H9 (cell line): ENCODE measurements at regions not wholly inside any gene's neighbourhood (a gene's known extent, or its start where the extent isn't known, plus 50 kb on each side); places are given as distances from the start of the nearest gene placed in this dataset.

Source experiments
- DNase-seq: peaks from one replicate; pipeline ENCODE4 v3.0.0-alpha.2; 2017
- H2AFZ ChIP-seq: one replicate; pipeline ENCODE4 v1.6.1; 2013; ENCODE audit warnings: mild to moderate bottlenecking, low read length, control low read depth, moderate library complexity
- H2AK5ac ChIP-seq: 2 replicates; pipeline ENCODE4 v1.6.1; 2013; ENCODE audit warnings: low read length, control low read depth, mixed read lengths; ENCODE audit not compliant: insufficient read length
- H2BK120ac ChIP-seq: one replicate; pipeline ENCODE4 v1.6.1; 2013; ENCODE audit warnings: low read depth, mild to moderate bottlenecking, low read length, control low read depth, inconsistent platforms; ENCODE audit not compliant: poor library complexity, severe bottlenecking
- H2BK12ac ChIP-seq: 2 replicates; pipeline ENCODE4 v1.6.1; 2013; ENCODE audit warnings: low read length, control low read depth, mixed read lengths, low read depth; ENCODE audit not compliant: insufficient read length
- H2BK15ac ChIP-seq: 2 replicates; pipeline ENCODE4 v1.6.1; 2013; ENCODE audit warnings: low read depth, low read length, control low read depth
- H2BK20ac ChIP-seq: one replicate; pipeline ENCODE4 v1.6.1; 2013; ENCODE audit warnings: low read depth, mild to moderate bottlenecking, low read length, control low read depth, inconsistent platforms; ENCODE audit not compliant: poor library complexity, severe bottlenecking
- H2BK5ac ChIP-seq: 2 replicates; pipeline ENCODE4 v1.6.1; 2013; ENCODE audit warnings: low read length, control low read depth, mixed read lengths; ENCODE audit not compliant: insufficient read length
- H3K14ac ChIP-seq: 2 replicates; pipeline ENCODE4 v1.6.1; 2013; ENCODE audit warnings: low read length, control low read depth; ENCODE audit not compliant: insufficient read depth
- H3K18ac ChIP-seq: 2 replicates; pipeline ENCODE4 v1.6.1; 2013; ENCODE audit warnings: low read depth, mild to moderate bottlenecking, mixed read lengths, low read length, control low read depth; ENCODE audit not compliant: insufficient read length
- H3K23ac ChIP-seq: 2 replicates; pipeline ENCODE4 v1.6.1; 2013; ENCODE audit warnings: low read length, control low read depth, mixed read lengths, low read depth; ENCODE audit not compliant: insufficient read length
- H3K23me2 ChIP-seq: 2 replicates; pipeline ENCODE4 v1.6.1; 2013; ENCODE audit warnings: low read depth, mild to moderate bottlenecking, mixed read lengths, low read length, control low read depth; ENCODE audit not compliant: insufficient read length, poor library complexity, severe bottlenecking
- H3K27ac ChIP-seq: 2 replicates; pipeline ENCODE4 v1.5.1; 2013; ENCODE audit warnings: low read length, control low read depth, mixed read lengths, low read depth; ENCODE audit not compliant: insufficient read length
- H3K27me3 ChIP-seq: 2 replicates; pipeline ENCODE4 v1.6.1; 2013; ENCODE audit warnings: low read length, control low read depth, inconsistent platforms; ENCODE audit not compliant: insufficient read depth
- H3K4ac ChIP-seq: 2 replicates; pipeline ENCODE4 v1.6.1; 2013; ENCODE audit warnings: low read depth, mild to moderate bottlenecking, control low read depth, inconsistent platforms, low read length, moderate library complexity
- H3K4me1 ChIP-seq: 2 replicates; pipeline ENCODE4 v1.6.1; 2013; ENCODE audit warnings: low read length, control low read depth, inconsistent platforms; ENCODE audit not compliant: insufficient read depth
- H3K4me2 ChIP-seq: 2 replicates; pipeline ENCODE4 v1.6.1; 2013; ENCODE audit warnings: low read length, control low read depth, mixed read lengths; ENCODE audit not compliant: insufficient read length, insufficient read depth
- H3K56ac ChIP-seq: 2 replicates; pipeline ENCODE4 v1.6.1; 2013; ENCODE audit warnings: low read depth, mild to moderate bottlenecking, mixed read lengths, low read length, control low read depth; ENCODE audit not compliant: insufficient read length
- H3K79me1 ChIP-seq: 2 replicates; pipeline ENCODE4 v1.6.1; 2013; ENCODE audit warnings: low read depth, mild to moderate bottlenecking, moderate library complexity, low read length, control low read depth, inconsistent platforms; ENCODE audit not compliant: insufficient read depth, poor library complexity, severe bottlenecking
- H3K79me2 ChIP-seq: 2 replicates; pipeline ENCODE4 v1.6.1; 2013; ENCODE audit warnings: low read length, control low read depth, inconsistent platforms; ENCODE audit not compliant: insufficient read depth
- H3K9ac ChIP-seq: 2 replicates; pipeline ENCODE4 v1.6.1; 2013; ENCODE audit warnings: low read length, control low read depth, mixed read lengths; ENCODE audit not compliant: insufficient read length; ENCODE audit errors: extremely low read depth
- H3K9me3 ChIP-seq: one replicate; pipeline ENCODE4 v1.6.1; 2013; ENCODE audit warnings: low read depth, low read length, inconsistent platforms; ENCODE audit not compliant: control insufficient read depth
- H3T11ph ChIP-seq: one replicate; pipeline ENCODE4 v1.6.1; 2013; ENCODE audit warnings: mild to moderate bottlenecking, low read length, control low read depth, inconsistent platforms
- H4K20me1 ChIP-seq: one replicate; pipeline ENCODE4 v1.6.1; 2013; ENCODE audit not compliant: control insufficient read depth, insufficient read length, insufficient read depth
- H4K5ac ChIP-seq: 2 replicates; pipeline ENCODE4 v1.6.1; 2013; ENCODE audit warnings: low read depth, mild to moderate bottlenecking, mixed read lengths, low read length, control low read depth; ENCODE audit not compliant: insufficient read length
- H4K8ac ChIP-seq: replicated peaks from 2 replicates; pipeline ENCODE4 v1.6.1; 2013; ENCODE audit warnings: low read length, control low read depth, mixed read lengths, low read depth; ENCODE audit not compliant: insufficient read length
- H4K91ac ChIP-seq: 2 replicates; pipeline ENCODE4 v1.6.1; 2013; ENCODE audit warnings: low read depth, mild to moderate bottlenecking, moderate library complexity, mixed read lengths, low read length, control low read depth; ENCODE audit not compliant: insufficient read length
- H3K27ac Mint-ChIP-seq, 3 experiments: 2 replicates in 2 of 3; 3 replicates in 1 of 3; pipeline ENCODE4 v1.8.0; 2020 to 2021; ENCODE audit warnings: mixed read lengths in 3 of 3, mild to moderate bottlenecking in 1 of 3, moderate library complexity in 1 of 3
- H3K27me3 Mint-ChIP-seq: 2 replicates; pipeline ENCODE4 v1.8.0; 2021; ENCODE audit warnings: low read depth, mild to moderate bottlenecking, moderate library complexity, mixed read lengths
- H3K36me3 Mint-ChIP-seq, 3 experiments: 2 replicates in 2 of 3; 3 replicates in 1 of 3; pipeline ENCODE4 v1.8.0; 2020 to 2021; ENCODE audit warnings: low read depth in 3 of 3, mixed read lengths in 3 of 3; ENCODE audit not compliant: insufficient read depth in 1 of 3
- H3K4me1 Mint-ChIP-seq, 2 experiments: 2 replicates each; pipeline ENCODE4 v1.8.0; 2020; ENCODE audit warnings: mixed read lengths in 2 of 2
- H3K4me3 Mint-ChIP-seq, 2 experiments: 2 replicates in 1 of 2; 3 replicates in 1 of 2; pipeline ENCODE4 v1.8.0; 2020 to 2021; ENCODE audit warnings: mild to moderate bottlenecking in 2 of 2, mixed read lengths in 2 of 2, moderate library complexity in 1 of 2
- H3K9me3 Mint-ChIP-seq, 2 experiments: 2 replicates in 1 of 2; 3 replicates in 1 of 2; pipeline ENCODE4 v1.8.0; 2020; ENCODE audit warnings: mild to moderate bottlenecking in 2 of 2, mixed read lengths in 2 of 2, moderate library complexity in 1 of 2
- CTCF ChIP-seq: fragments of 200-600 bp; sonication (generic); conservative IDR thresholded peaks from 3 replicates; pipeline ENCODE4 v1.8.0; 2021; ENCODE audit warnings: antibody characterized with exemption, mild to moderate bottlenecking
- WGBS: extraction: QIAGEN DNeasy Blood & Tissue Kit; methylation state at CpG from one replicate; pipeline ENCODE4 v1.1.7; 2013; ENCODE audit warnings: missing lambda C conversion rate, low lambda C conversion rate, mixed read lengths; ENCODE audit not compliant: insufficient read length; ENCODE audit errors: extremely low coverage; 5-methylcytosine and 5-hydroxymethylcytosine counted together

GRCh38 chr13:44808185-44808584 lies 181.1 kb downstream of the NUFIP1 start:
- Histone ChIP-seq H2AK5ac (no peak overlapping the region), H4K8ac (no peak overlapping the region), H2BK5ac (no peak overlapping the region), H3K4me1 (no peaks in the 10 kb centered on the region), H3K23me2 (no peaks in the 10 kb centered on the region), H2BK20ac (no peak overlapping the region), H2AFZ (no peak overlapping the region), H3K27me3 (no peaks in the 10 kb centered on the region), H3K56ac (no peak overlapping the region), H4K20me1 (no peaks in the 10 kb centered on the region), H3K79me2 (no peaks in the 10 kb centered on the region), H4K91ac (no peak overlapping the region), H3K9me3 (no peaks in the 10 kb centered on the region), H2BK120ac (no peak overlapping the region), H3T11ph (no peak overlapping the region), H3K4ac (no peak overlapping the region), H3K14ac (no peak overlapping the region), H3K4me2 (no peak overlapping the region), H3K79me1 (no peaks in the 10 kb centered on the region), H2BK12ac (no peak overlapping the region), H3K23ac (no peak overlapping the region), H3K27ac (no peak overlapping the region), H4K5ac (no peak overlapping the region), H3K9ac (no peak overlapping the region), H3K18ac (no peak overlapping the region), H2BK15ac (no peak overlapping the region)
- WGBS: no CpG with 5 or more reads among the region's 1 CpG
- Mint-ChIP-seq H3K27me3 (no peaks in the 10 kb centered on the region), H3K4me1 (peaks cover 3 to 4% of the 10 kb centered on the region in 2 experiments), H3K27ac (no peak overlapping the region), H3K36me3 (no peaks in the 10 kb centered on the region), H3K4me3 (no peak overlapping the region), H3K9me3 (no peaks in the 10 kb centered on the region)
- no peak for TF ChIP-seq CTCF
- DNase-seq: no peak
